Endothelial cell of umbilical vein (primary cell): ENCODE measurements at regions not wholly inside any gene's neighbourhood (a gene's known extent, or its start where the extent isn't known, plus 50 kb on each side); places are given as distances from the start of the nearest gene placed in this dataset.

Experiments
- BruUV-seq: library from RNA; stranded (reverse); fragments of 400-500 nt; replicated peaks from 2 replicates; lab custom pipeline; 2021; lab: Mats Ljungman, UMichigan
- CTCF ChIA-PET: fragments of 300-600, 350-600 bp; sonication (Branson Sonifier 250); formaldehyde crosslinking; loops from one replicate; lab custom pipeline; 2021; ENCODE audit warnings: antibody characterized with exemption, inconsistent platforms; lab: Charles Lee
- POLR2A ChIA-PET: fragments of 300-600, 350-600 bp; sonication (Branson Sonifier 250); formaldehyde crosslinking; loops from one replicate; lab custom pipeline; 2021; ENCODE audit warnings: antibody characterized with exemption, inconsistent platforms; lab: Charles Lee
- DNase-seq: peaks from one replicate; pipeline ENCODE4 v3.0.0-alpha.2; 2011; ENCODE audit warnings: low read depth, low spot score
- FAIRE-seq: peaks from 2 replicates; lab custom pipeline; 2011; peaks lifted over from hg19 to GRCh38; lab: Jason Lieb, UNC
- H2AFZ ChIP-seq: 2 replicates; pipeline ENCODE4 v1.6.0; 2012; ENCODE audit warnings: low read depth, low read length, control low read depth, inconsistent platforms
- H3K27ac ChIP-seq: 2 replicates; pipeline ENCODE4 v1.5.1; 2011; ENCODE audit warnings: low read depth, mild to moderate bottlenecking, control low read depth, low read length, moderate library complexity; ENCODE audit not compliant: insufficient read depth
- H3K27me3 ChIP-seq, 2 experiments: 2 replicates each; pipeline versions ENCODE4 v1.6.0 to v1.6.1; 2011; ENCODE audit warnings: low read length in 2 of 2, mixed read lengths in 1 of 2; ENCODE audit not compliant: control insufficient read depth in 2 of 2, insufficient read depth in 2 of 2
- H3K36me3 ChIP-seq, 2 experiments: 2 replicates in 1 of 2; 3 replicates in 1 of 2; pipeline ENCODE4 v1.5.1; 2011; ENCODE audit warnings: low read length in 2 of 2, mild to moderate bottlenecking in 1 of 2, moderate library complexity in 1 of 2; ENCODE audit not compliant: control insufficient read depth in 2 of 2, insufficient read depth in 2 of 2; ENCODE audit errors: extremely low read depth in 1 of 2
- H3K4me1 ChIP-seq: 3 replicates; pipeline ENCODE4 v1.5.1; 2011; ENCODE audit warnings: mild to moderate bottlenecking, low read length; ENCODE audit not compliant: control insufficient read depth, insufficient read depth; ENCODE audit errors: extremely low read depth
- H3K4me2 ChIP-seq: 2 replicates; pipeline ENCODE4 v1.6.1; 2011; ENCODE audit warnings: low read length, control low read depth, mixed read lengths; ENCODE audit not compliant: insufficient read depth
- H3K4me3 ChIP-seq, 3 experiments: fragments of 200-600 bp in 1 of 3; sonication (generic), shearing (Covaris generic) in 1 of 3; replicated peaks in 1 of 3; 2 replicates each; pipeline ENCODE4 v1.5.1; 2011 to 2016; ENCODE audit warnings: control low read depth in 3 of 3, low read length in 3 of 3, mild to moderate bottlenecking in 2 of 3, inconsistent platforms in 1 of 3, low read depth in 1 of 3, moderate library complexity in 1 of 3; ENCODE audit not compliant: insufficient read depth in 1 of 3
- H3K79me2 ChIP-seq: 2 replicates; pipeline ENCODE4 v1.6.0; 2012; ENCODE audit warnings: low read length, inconsistent platforms; ENCODE audit not compliant: control insufficient read depth, insufficient read depth
- H3K9ac ChIP-seq: replicated peaks from 2 replicates; pipeline ENCODE3; 2011; ENCODE audit warnings: low read length, control low read depth; ENCODE audit not compliant: insufficient read depth; ENCODE audit errors: extremely low read depth
- H3K9me1 ChIP-seq: replicated peaks from 3 replicates; pipeline ENCODE4 v1.6.0; 2011; ENCODE audit warnings: mild to moderate bottlenecking, low read length; ENCODE audit not compliant: control insufficient read depth, insufficient read depth; ENCODE audit errors: extremely low read depth
- H3K9me3 ChIP-seq: replicated peaks from 2 replicates; pipeline ENCODE4 v1.5.1; 2012; ENCODE audit warnings: low read length, inconsistent platforms; ENCODE audit not compliant: control insufficient read depth, insufficient read depth
- H4K20me1 ChIP-seq: replicated peaks from 2 replicates; pipeline ENCODE3; 2011; ENCODE audit warnings: mild to moderate bottlenecking, low read length; ENCODE audit not compliant: control insufficient read depth, insufficient read depth; ENCODE audit errors: extremely low read depth
- EZH2 ChIP-seq: IDR thresholded peaks from 2 replicates; pipeline ENCODE4 v1.6.1; 2012; ENCODE audit warnings: borderline replicate concordance, low read depth, mild to moderate bottlenecking, moderate library complexity, low read length, inconsistent platforms; ENCODE audit not compliant: severe bottlenecking
- FOS ChIP-seq: IDR thresholded peaks from 2 replicates; pipeline ENCODE4 v1.6.1; 2011; ENCODE audit warnings: mild to moderate bottlenecking, low read length, moderate library complexity, borderline replicate concordance; ENCODE audit not compliant: insufficient read depth
- GATA2 ChIP-seq: IDR thresholded peaks from 2 replicates; pipeline ENCODE4 v1.7.0; 2011; ENCODE audit warnings: low read depth, mild to moderate bottlenecking, moderate library complexity, mixed read lengths, low read length; ENCODE audit not compliant: insufficient read length, insufficient read depth
- JUN ChIP-seq: IDR thresholded peaks from 2 replicates; pipeline ENCODE4 v1.6.1; 2011; ENCODE audit warnings: borderline replicate concordance, low read depth; ENCODE audit not compliant: insufficient read length, insufficient read depth
- MYC ChIP-seq: IDR thresholded peaks from one replicate; pipeline ENCODE4 v1.6.1; 2011; ENCODE audit warnings: mild to moderate bottlenecking, low read depth, low read length
- POLR2A ChIP-seq: IDR thresholded peaks from 2 replicates; pipeline ENCODE4 v1.6.1; 2012; ENCODE audit warnings: low read depth, mild to moderate bottlenecking, control low read depth, low read length
- POLR2AphosphoS5 ChIP-seq: IDR thresholded peaks from 2 replicates; pipeline ENCODE4 v1.6.1; 2012; ENCODE audit warnings: low read depth, mild to moderate bottlenecking, control low read depth, low read length, moderate library complexity; ENCODE audit not compliant: insufficient read depth
- dilution Hi-C: fragments of 300-500 bp; cut with MboI; formaldehyde crosslinking; loops from one replicate; pipeline ENCODE4 v1.15.0; 2019; ENCODE audit warnings: low sequenced_read_pairs; ENCODE audit not compliant: extremely low pct_ligation_motif_present
- intact Hi-C: fragments of 100-400 bp; cut with micrococcal nuclease; formaldehyde crosslinking; loops from one replicate; pipeline ENCODE4 v1.10.0; 2022
- TF ChIP-seq, protein P1 (sequence below), 2 donors: IDR thresholded peaks; 1 replicate in 1 of 2; 2 replicates in 1 of 2; pipeline ENCODE4 v1.5.1; 2011; ENCODE audit warnings: low read length in 2 of 2, mild to moderate bottlenecking in 2 of 2, moderate library complexity in 2 of 2, control low read depth in 1 of 2, inconsistent platforms in 1 of 2, low read depth in 1 of 2; ENCODE audit not compliant: insufficient read depth in 1 of 2; ENCODE audit errors: extremely low read depth in 1 of 2
- TF ChIP-seq, protein P2 (sequence below): IDR thresholded peaks from 2 replicates; pipeline ENCODE4 v1.6.1; 2011; ENCODE audit not compliant: insufficient read depth, insufficient read length

DNA sequence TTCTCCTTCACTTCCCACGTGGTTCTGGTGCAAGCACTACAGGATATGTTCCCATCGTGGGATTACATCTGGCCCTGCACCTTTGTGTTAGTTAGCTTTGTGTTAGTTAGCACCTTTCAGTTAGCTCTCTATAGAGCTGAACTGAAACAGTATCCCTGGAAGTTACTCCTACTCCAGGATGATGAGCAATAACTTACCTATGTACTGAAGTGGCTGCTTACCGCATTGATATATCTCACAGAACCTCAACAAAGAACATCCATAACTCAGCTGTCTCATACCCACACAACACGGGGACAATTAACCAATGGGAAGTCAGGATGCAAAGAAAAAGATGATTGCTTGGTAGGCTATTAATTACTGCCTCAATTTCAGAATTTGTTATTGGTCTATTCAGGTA, 146.6 kb downstream of the ASCL4 start:
- Histone ChIP-seq H2AFZ (no peak overlapping the region), H4K20me1 (no peaks in the 10 kb centered on the region), H3K79me2 (no peaks in the 10 kb centered on the region), H3K9me1 (no peaks in the 10 kb centered on the region), H3K27me3 (no peaks in the 10 kb centered on the region), H3K27ac (no peak overlapping the region), H3K4me3 (no peak overlapping the region), H3K36me3 (no peaks in the 10 kb centered on the region), H3K9ac (no peak overlapping the region), H3K4me2 (no peak overlapping the region), H3K9me3 (no peaks in the 10 kb centered on the region), H3K4me1 (no peaks in the 10 kb centered on the region)
- TF ChIP-seq JUN (no peak), GATA2 (no peak), POLR2AphosphoS5 (no peak), FOS (no peak), POLR2A (no peak), MYC (no peak), EZH2 (no peak)
- TF ChIP-seq, protein P1, sequence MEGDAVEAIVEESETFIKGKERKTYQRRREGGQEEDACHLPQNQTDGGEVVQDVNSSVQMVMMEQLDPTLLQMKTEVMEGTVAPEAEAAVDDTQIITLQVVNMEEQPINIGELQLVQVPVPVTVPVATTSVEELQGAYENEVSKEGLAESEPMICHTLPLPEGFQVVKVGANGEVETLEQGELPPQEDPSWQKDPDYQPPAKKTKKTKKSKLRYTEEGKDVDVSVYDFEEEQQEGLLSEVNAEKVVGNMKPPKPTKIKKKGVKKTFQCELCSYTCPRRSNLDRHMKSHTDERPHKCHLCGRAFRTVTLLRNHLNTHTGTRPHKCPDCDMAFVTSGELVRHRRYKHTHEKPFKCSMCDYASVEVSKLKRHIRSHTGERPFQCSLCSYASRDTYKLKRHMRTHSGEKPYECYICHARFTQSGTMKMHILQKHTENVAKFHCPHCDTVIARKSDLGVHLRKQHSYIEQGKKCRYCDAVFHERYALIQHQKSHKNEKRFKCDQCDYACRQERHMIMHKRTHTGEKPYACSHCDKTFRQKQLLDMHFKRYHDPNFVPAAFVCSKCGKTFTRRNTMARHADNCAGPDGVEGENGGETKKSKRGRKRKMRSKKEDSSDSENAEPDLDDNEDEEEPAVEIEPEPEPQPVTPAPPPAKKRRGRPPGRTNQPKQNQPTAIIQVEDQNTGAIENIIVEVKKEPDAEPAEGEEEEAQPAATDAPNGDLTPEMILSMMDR (IDR thresholded peaks at IDR 0.05; ENCODE audit: extremely low read depth in 1 of 2, insufficient read depth in 1 of 2, low read depth in 1 of 2, low read length in 2 of 2), result no peak
- TF ChIP-seq, protein P2, sequence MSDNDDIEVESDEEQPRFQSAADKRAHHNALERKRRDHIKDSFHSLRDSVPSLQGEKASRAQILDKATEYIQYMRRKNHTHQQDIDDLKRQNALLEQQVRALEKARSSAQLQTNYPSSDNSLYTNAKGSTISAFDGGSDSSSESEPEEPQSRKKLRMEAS, result no peak
- dilution Hi-C loops (no loop called here), intact Hi-C loops (no loop called here)
- ChIA-PET CTCF (no interaction called here), POLR2A (no interaction called here)
- no TSS peak for BruUV-seq
- FAIRE-seq (no peak), DNase-seq (no peak)
